ENCODE measurements at regions not wholly inside any gene's neighbourhood (a gene's known extent, or its start where the extent isn't known, plus 50 kb on each side); places are given as distances from the start of the nearest gene placed in this dataset.

DNA sequence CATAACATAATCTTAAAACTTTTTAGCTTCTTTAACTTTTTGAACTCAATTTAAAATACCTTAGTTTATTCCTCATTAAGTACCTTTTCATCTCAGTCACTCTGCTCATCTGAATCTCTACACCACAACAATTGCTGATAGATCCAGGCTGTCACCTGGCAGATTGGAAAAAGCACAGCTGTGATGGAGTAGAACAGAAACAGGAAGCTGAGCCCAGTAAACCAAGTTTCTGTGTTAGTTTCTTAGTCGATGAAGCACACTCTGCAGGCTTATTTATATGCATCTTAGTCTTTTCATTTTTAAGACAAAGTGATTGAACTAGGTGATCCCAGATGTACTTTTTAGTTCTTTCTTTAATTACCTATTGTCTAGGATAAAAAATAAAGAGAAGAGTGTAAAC is 1398.0 kb upstream of the ALCAM start:
- no peak for DNase-seq (ENCODE audit: low read depth in 1 of 2, low spot score in 1 of 2)
- TF ChIP-seq POLR2AphosphoS5 (IDR thresholded peaks at IDR 0.05; ENCODE audit: low read depth) (no peak), SPI1 (IDR thresholded peaks at IDR 0.05; ENCODE audit: borderline replicate concordance, low read depth) (no peak), GABPA (IDR thresholded peaks at IDR 0.05; ENCODE audit: low read depth) (no peak)
- TF ChIP-seq, protein P1, sequence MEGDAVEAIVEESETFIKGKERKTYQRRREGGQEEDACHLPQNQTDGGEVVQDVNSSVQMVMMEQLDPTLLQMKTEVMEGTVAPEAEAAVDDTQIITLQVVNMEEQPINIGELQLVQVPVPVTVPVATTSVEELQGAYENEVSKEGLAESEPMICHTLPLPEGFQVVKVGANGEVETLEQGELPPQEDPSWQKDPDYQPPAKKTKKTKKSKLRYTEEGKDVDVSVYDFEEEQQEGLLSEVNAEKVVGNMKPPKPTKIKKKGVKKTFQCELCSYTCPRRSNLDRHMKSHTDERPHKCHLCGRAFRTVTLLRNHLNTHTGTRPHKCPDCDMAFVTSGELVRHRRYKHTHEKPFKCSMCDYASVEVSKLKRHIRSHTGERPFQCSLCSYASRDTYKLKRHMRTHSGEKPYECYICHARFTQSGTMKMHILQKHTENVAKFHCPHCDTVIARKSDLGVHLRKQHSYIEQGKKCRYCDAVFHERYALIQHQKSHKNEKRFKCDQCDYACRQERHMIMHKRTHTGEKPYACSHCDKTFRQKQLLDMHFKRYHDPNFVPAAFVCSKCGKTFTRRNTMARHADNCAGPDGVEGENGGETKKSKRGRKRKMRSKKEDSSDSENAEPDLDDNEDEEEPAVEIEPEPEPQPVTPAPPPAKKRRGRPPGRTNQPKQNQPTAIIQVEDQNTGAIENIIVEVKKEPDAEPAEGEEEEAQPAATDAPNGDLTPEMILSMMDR (IDR thresholded peaks at IDR 0.05; ENCODE audit: insufficient read depth, low read length), result no peak
- TF ChIP-seq, protein P2, sequence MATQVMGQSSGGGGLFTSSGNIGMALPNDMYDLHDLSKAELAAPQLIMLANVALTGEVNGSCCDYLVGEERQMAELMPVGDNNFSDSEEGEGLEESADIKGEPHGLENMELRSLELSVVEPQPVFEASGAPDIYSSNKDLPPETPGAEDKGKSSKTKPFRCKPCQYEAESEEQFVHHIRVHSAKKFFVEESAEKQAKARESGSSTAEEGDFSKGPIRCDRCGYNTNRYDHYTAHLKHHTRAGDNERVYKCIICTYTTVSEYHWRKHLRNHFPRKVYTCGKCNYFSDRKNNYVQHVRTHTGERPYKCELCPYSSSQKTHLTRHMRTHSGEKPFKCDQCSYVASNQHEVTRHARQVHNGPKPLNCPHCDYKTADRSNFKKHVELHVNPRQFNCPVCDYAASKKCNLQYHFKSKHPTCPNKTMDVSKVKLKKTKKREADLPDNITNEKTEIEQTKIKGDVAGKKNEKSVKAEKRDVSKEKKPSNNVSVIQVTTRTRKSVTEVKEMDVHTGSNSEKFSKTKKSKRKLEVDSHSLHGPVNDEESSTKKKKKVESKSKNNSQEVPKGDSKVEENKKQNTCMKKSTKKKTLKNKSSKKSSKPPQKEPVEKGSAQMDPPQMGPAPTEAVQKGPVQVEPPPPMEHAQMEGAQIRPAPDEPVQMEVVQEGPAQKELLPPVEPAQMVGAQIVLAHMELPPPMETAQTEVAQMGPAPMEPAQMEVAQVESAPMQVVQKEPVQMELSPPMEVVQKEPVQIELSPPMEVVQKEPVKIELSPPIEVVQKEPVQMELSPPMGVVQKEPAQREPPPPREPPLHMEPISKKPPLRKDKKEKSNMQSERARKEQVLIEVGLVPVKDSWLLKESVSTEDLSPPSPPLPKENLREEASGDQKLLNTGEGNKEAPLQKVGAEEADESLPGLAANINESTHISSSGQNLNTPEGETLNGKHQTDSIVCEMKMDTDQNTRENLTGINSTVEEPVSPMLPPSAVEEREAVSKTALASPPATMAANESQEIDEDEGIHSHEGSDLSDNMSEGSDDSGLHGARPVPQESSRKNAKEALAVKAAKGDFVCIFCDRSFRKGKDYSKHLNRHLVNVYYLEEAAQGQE (IDR thresholded peaks at IDR 0.05; ENCODE audit: insufficient replicate concordance, low read depth), result no peak
- no peak overlapping the region for H3K4me3 ChIP-seq (replicated peaks; ENCODE audit: insufficient read depth, low read length)
- no peak overlapping the region for H3K27ac ChIP-seq (replicated peaks)
- no peaks in the 10 kb centered on the region for H3K27me3 ChIP-seq (ENCODE audit: insufficient read depth, poor library complexity, severe bottlenecking)

DNA sequence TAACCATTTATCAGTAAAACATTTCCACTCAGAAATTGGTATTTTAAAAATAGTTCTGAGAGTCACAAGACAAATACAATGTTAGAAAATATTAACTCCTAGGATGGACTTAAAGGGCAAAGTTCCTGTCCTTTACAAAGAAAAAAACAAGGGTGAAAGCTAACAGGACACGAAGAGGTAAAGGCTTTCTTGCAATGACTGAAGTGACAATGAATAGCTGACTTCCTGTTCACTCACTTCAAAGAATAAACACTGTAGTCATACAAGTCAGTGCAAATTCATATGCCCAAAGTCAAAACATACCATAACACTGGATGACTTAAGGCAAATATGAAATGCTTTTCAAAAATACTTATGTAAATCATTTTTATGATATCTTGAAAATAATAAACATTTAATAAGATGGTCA is 1389.8 kb upstream of the ALCAM start:
- TF ChIP-seq, protein P2 (IDR thresholded peaks at IDR 0.05; ENCODE audit: insufficient replicate concordance, low read depth), result no peak
- no peak for TF ChIP-seq POLR2AphosphoS5 (IDR thresholded peaks at IDR 0.05; ENCODE audit: low read depth)
- TF ChIP-seq, protein P1 (IDR thresholded peaks at IDR 0.05; ENCODE audit: insufficient read depth, low read length), result no peak
- no peak for TF ChIP-seq GABPA (IDR thresholded peaks at IDR 0.05; ENCODE audit: low read depth)
- TF ChIP-seq SPI1 (IDR thresholded peaks at IDR 0.05; ENCODE audit: borderline replicate concordance, low read depth), result no peak
- no peak overlapping the region for H3K4me3 ChIP-seq (replicated peaks; ENCODE audit: insufficient read depth, low read length)
- no peak for DNase-seq (ENCODE audit: low read depth in 1 of 2, low spot score in 1 of 2)
- no peak overlapping the region for H3K27ac ChIP-seq (replicated peaks)
- no peaks in the 10 kb centered on the region for H3K27me3 ChIP-seq (ENCODE audit: insufficient read depth, poor library complexity, severe bottlenecking)

DNA sequence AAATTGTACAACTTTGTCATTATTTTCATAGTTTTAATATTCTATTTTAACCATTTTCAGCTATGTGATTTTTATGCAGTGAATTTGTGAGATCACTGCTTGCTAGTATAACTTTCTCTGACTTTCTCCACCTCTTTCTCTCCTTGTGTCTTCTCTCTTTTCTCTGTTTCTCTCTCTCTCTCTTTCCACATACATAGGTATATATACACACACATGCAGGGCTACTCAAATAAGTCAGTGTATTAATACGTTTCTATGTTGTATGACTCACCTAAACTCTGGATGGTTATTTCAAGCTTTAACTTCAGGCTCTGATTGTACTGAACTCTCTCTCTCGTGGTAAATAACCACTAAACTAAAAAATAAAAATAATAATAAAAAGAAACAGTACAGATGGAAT is 1389.3 kb upstream of the ALCAM start:
- TF ChIP-seq, protein P1 (IDR thresholded peaks at IDR 0.05; ENCODE audit: insufficient read depth, low read length), result no peak
- no peak for TF ChIP-seq POLR2AphosphoS5 (IDR thresholded peaks at IDR 0.05; ENCODE audit: low read depth)
- no peak for TF ChIP-seq SPI1 (IDR thresholded peaks at IDR 0.05; ENCODE audit: borderline replicate concordance, low read depth)
- TF ChIP-seq GABPA (IDR thresholded peaks at IDR 0.05; ENCODE audit: low read depth), result no peak
- H3K27me3 ChIP-seq (ENCODE audit: insufficient read depth, poor library complexity, severe bottlenecking), result no peaks in the 10 kb centered on the region
- no peak overlapping the region for H3K27ac ChIP-seq (replicated peaks)
- H3K4me3 ChIP-seq (replicated peaks; ENCODE audit: insufficient read depth, low read length), result no peak overlapping the region
- no peak for DNase-seq (ENCODE audit: low read depth in 1 of 2, low spot score in 1 of 2)

DNA sequence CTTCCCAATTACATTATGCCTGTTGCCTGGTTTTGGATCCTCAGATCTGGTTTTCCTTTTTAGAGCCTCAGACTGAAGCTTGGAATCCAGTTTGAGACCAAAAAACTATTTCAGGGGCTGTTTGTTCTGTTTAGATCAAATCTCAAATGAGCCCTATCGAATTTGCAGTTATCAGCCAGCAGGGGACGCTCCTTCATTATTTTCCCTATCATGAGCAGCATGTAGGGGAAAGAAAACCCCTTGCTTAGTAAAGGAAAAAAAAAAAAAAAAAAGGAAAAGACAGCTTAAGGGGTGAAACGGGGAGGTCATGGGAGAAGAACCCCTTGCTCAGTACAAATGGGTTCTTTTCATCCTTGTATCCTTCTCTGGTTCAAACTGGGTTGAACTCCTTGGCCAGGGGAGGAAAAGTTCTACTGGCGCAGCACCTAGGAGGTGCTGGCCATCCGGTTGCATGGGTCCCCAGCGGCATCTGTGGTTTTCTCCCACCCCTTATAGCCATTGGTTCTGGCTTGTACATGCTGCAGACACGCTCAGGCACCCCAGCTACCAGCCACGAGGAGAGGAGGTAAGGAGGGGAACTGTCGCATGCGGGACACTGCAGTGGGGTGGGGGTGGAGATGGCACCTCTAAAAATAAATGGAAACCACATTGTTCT is 1375.1 kb upstream of the ALCAM start:
- Histone ChIP-seq H3K27ac (replicated peaks) (no peak overlapping the region), H3K27me3 (ENCODE audit: insufficient read depth, poor library complexity, severe bottlenecking) (no peaks in the 10 kb centered on the region), H3K4me3 (replicated peaks; ENCODE audit: insufficient read depth, low read length) (no peak overlapping the region)
- DNase-seq (ENCODE audit: low read depth in 1 of 2, low spot score in 1 of 2), result no peak
- no peak for TF ChIP-seq GABPA (IDR thresholded peaks at IDR 0.05; ENCODE audit: low read depth)
- TF ChIP-seq, protein P1 (IDR thresholded peaks at IDR 0.05; ENCODE audit: insufficient read depth, low read length), result peak; percentile 50
- TF ChIP-seq POLR2AphosphoS5 (IDR thresholded peaks at IDR 0.05; ENCODE audit: low read depth), result no peak
- no peak for TF ChIP-seq SPI1 (IDR thresholded peaks at IDR 0.05; ENCODE audit: borderline replicate concordance, low read depth)
- TF ChIP-seq, protein P2 (IDR thresholded peaks at IDR 0.05; ENCODE audit: insufficient replicate concordance, low read depth), result no peak

Data from HL-60 (cell line).